Epithelial cell of esophagus (primary cell): ENCODE measurements at regions not wholly inside any gene's neighbourhood (a gene's known extent, or its start where the extent isn't known, plus 50 kb on each side); places are given as distances from the start of the nearest gene placed in this dataset.

Experiments
- DNase-seq: peaks from one replicate; pipeline ENCODE4 v3.0.0; 2010; ENCODE audit warnings: low read depth
- H3K4me3 ChIP-seq: 2 replicates; pipeline ENCODE4 v1.5.1; 2011; ENCODE audit warnings: mild to moderate bottlenecking, low read length, control low read depth
- CTCF ChIP-seq: IDR thresholded peaks from 2 replicates; pipeline ENCODE4 v1.5.1; 2011; ENCODE audit warnings: low read depth, mild to moderate bottlenecking, low read length, control low read depth, inconsistent platforms; ENCODE audit not compliant: insufficient read depth; ENCODE audit errors: missing control alignments

- no peak for TF ChIP-seq CTCF
- peak; percentile 40 for DNase-seq
Measured at GRCh38 chr10:61319386-61320256, 133.6 kb downstream of the TMEM26 start.

GRCh38 chr10:61318429-61318828 is 134.8 kb downstream of the TMEM26 start:
- no peak for TF ChIP-seq CTCF
- no peak overlapping the region for H3K4me3 ChIP-seq
- DNase-seq, result no peak

More at GRCh38 chr10:61319386-61320256, 133.6 kb downstream of the TMEM26 start:
- no peak overlapping the region for H3K4me3 ChIP-seq

GRCh38 chr10:61317706-61318105 is 135.5 kb downstream of the TMEM26 start:
- no peak overlapping the region for H3K4me3 ChIP-seq
- DNase-seq, result no peak
- no peak for TF ChIP-seq CTCF

GRCh38 chr10:61316676-61317265 is 136.4 kb downstream of the TMEM26 start:
- no peak for TF ChIP-seq CTCF
- DNase-seq, result no peak
- H3K4me3 ChIP-seq, result no peak overlapping the region

GRCh38 chr10:61314273-61314672 is 138.9 kb downstream of the TMEM26 start:
- no peak overlapping the region for H3K4me3 ChIP-seq
- TF ChIP-seq CTCF, result no peak
- DNase-seq, result no peak

- no peak for TF ChIP-seq CTCF
- no peak overlapping the region for H3K4me3 ChIP-seq
- no peak for DNase-seq
Measured at GRCh38 chr10:61313460-61313859, 139.7 kb downstream of the TMEM26 start.

GRCh38 chr10:61304746-61305145 is 148.4 kb downstream of the TMEM26 start:
- no peak for DNase-seq
- H3K4me3 ChIP-seq, result no peak overlapping the region
- no peak for TF ChIP-seq CTCF
